ENCODE measurements at regions not wholly inside any gene's neighbourhood (a gene's known extent, or its start where the extent isn't known, plus 50 kb on each side); places are given as distances from the start of the nearest gene placed in this dataset.

DNA sequence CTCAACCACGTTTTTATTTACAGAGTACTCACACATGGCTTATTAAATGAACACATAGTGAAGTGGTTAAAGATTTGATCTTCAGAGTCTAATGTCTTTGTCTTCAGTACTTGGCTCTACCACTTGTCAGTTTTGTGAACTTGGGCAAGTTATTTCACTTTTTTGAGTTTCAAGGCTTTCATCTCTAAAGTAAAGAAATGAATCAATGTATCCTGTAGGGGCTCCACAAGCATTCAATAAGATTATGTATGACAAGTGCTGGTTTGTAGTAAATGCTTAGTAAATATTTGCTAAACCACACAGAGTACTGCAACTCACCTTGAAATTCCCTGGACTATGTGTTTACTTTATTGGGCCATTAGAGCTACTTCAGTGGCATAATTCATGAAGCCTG, 446.0 kb upstream of the GOT2 start:
- TF ChIP-seq POLR2A (IDR thresholded peaks at IDR 0.05) (no peak), CTCF (IDR thresholded peaks at IDR 0.05) (no peak), EP300 (IDR thresholded peaks at IDR 0.05) (no peak)
